Gastrocnemius medialis (tissue), 4 donors: ENCODE measurements at regions not wholly inside any gene's neighbourhood (a gene's known extent, or its start where the extent isn't known, plus 50 kb on each side); places are given as distances from the start of the nearest gene placed in this dataset.

Experiments used
- POLR2A ChIP-seq, 2 donors: fragments of 450-650 bp; IDR thresholded peaks; one replicate each; pipeline ENCODE4 v1.6.1; 2017; ENCODE audit warnings: antibody characterized with exemption in 2 of 2, mild to moderate bottlenecking in 2 of 2, moderate library complexity in 2 of 2
- TF ChIP-seq, protein P1 (sequence below), 5 experiments: fragments of 450-650 bp in 3 of 5; fragments of 200-600 bp in 2 of 5; sonication (generic) in 2 of 5; IDR thresholded peaks in 4 of 5; conservative IDR thresholded peaks in 1 of 5; 1 replicate in 4 of 5; 2 replicates in 1 of 5; pipeline ENCODE4 v1.5.1; 2016 to 2019; ENCODE audit warnings: antibody characterized with exemption in 5 of 5, mild to moderate bottlenecking in 3 of 5, moderate library complexity in 3 of 5

DNA sequence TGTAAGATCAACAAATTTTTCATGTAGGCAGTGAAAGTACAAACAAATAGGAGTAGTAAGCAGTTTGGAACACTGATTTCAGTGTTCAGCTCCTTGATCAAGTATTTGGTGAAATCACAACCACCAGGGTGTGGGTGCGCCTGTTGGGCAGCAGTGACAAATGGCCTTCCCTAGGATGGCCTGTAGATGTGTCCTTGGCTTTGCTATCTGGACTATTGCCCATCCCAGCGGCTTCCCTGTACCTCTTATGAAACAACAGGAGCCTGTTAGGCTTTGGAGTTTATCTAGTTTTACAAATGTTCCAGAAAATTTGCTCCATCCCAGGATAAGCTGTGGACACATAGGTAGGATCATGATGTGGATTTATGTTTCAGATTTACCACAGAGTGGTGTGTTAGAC, 216.8 kb upstream of the FAT1 start:
- TF ChIP-seq, protein P1, sequence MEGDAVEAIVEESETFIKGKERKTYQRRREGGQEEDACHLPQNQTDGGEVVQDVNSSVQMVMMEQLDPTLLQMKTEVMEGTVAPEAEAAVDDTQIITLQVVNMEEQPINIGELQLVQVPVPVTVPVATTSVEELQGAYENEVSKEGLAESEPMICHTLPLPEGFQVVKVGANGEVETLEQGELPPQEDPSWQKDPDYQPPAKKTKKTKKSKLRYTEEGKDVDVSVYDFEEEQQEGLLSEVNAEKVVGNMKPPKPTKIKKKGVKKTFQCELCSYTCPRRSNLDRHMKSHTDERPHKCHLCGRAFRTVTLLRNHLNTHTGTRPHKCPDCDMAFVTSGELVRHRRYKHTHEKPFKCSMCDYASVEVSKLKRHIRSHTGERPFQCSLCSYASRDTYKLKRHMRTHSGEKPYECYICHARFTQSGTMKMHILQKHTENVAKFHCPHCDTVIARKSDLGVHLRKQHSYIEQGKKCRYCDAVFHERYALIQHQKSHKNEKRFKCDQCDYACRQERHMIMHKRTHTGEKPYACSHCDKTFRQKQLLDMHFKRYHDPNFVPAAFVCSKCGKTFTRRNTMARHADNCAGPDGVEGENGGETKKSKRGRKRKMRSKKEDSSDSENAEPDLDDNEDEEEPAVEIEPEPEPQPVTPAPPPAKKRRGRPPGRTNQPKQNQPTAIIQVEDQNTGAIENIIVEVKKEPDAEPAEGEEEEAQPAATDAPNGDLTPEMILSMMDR (IDR thresholded peaks at IDR 0.05 in 4 of 5, conservative IDR thresholded peaks at IDR 0.05 in 1 of 5) = no peak
- no peak for TF ChIP-seq POLR2A (IDR thresholded peaks at IDR 0.05)
